PC-9 (cell line): ENCODE measurements at regions not wholly inside any gene's neighbourhood (a gene's known extent, or its start where the extent isn't known, plus 50 kb on each side); places are given as distances from the start of the nearest gene placed in this dataset.

Source experiments
- BruUV-seq: library from RNA; stranded (reverse); fragments of 400-500 nt; replicated peaks from 2 replicates; lab custom pipeline; 2021; lab: Mats Ljungman, UMichigan
- CTCF ChIA-PET: fragments of 300-600 bp; sonication (Branson Sonifier 250); formaldehyde crosslinking; loops from one replicate; lab custom pipeline; 2022; ENCODE audit warnings: antibody characterized with exemption; lab: Charles Lee
- POLR2A ChIA-PET: fragments of 300-600 bp; sonication (Branson Sonifier 250); formaldehyde crosslinking; loops from one replicate; lab custom pipeline; 2022; ENCODE audit warnings: antibody characterized with exemption; ENCODE audit not compliant: unreplicated experiment; lab: Charles Lee
- DNase-seq, 2 experiments: peaks; one replicate each; pipeline versions ENCODE4 v3.0.0 to v3.0.0-alpha.2; 2015 to 2022; ENCODE audit warnings: mixed read lengths in 1 of 2
- H2AFZ ChIP-seq: fragments of 200-600 bp; sonication (generic); 2 replicates; pipeline ENCODE4 v1.8.1; 2017; ENCODE audit warnings: antibody characterized with exemption
- H3F3A ChIP-seq: fragments of 200-600 bp; sonication (generic); 2 replicates; pipeline ENCODE4 v1.8.1; 2017; ENCODE audit warnings: antibody characterized with exemption, mild to moderate bottlenecking, low read depth; ENCODE audit not compliant: insufficient read depth
- H3K27ac ChIP-seq: fragments of 200-600 bp; sonication (generic); 2 replicates; pipeline ENCODE4 v1.6.1; 2016; ENCODE audit warnings: mixed run types
- H3K27me3 ChIP-seq: fragments of 200-600 bp; sonication (generic); 2 replicates; pipeline ENCODE4 v1.6.1; 2016; ENCODE audit warnings: low read depth, mixed run types; ENCODE audit not compliant: insufficient read depth
- H3K36me3 ChIP-seq: fragments of 200-600 bp; sonication (generic); 2 replicates; pipeline ENCODE4 v1.6.1; 2016; ENCODE audit warnings: low read depth, mixed run types
- H3K4me1 ChIP-seq: fragments of 200-600 bp; sonication (generic); replicated peaks from 2 replicates; pipeline ENCODE4 v1.6.1; 2016; ENCODE audit warnings: mixed run types; ENCODE audit not compliant: insufficient read depth
- H3K4me2 ChIP-seq: fragments of 200-600 bp; sonication (generic); 2 replicates; pipeline ENCODE4 v1.6.1; 2017; ENCODE audit warnings: mixed run types
- H3K4me3 ChIP-seq: fragments of 200-600 bp; sonication (generic); 2 replicates; pipeline ENCODE4 v1.6.1; 2016; ENCODE audit warnings: mixed run types
- H3K79me2 ChIP-seq: fragments of 200-600 bp; sonication (generic); 2 replicates; pipeline ENCODE4 v1.6.1; 2017; ENCODE audit warnings: low read depth, mixed run types
- H3K9me2 ChIP-seq: fragments of 200-600 bp; sonication (generic); 2 replicates; pipeline ENCODE4 v1.8.1; 2017; ENCODE audit warnings: mild to moderate bottlenecking; ENCODE audit not compliant: insufficient read depth
- H3K9me3 ChIP-seq: fragments of 200-600 bp; sonication (generic); 2 replicates; pipeline ENCODE4 v1.8.1; 2016; ENCODE audit warnings: low read depth; ENCODE audit not compliant: insufficient read depth
- H4K20me1 ChIP-seq: fragments of 200-600 bp; sonication (generic); 2 replicates; pipeline ENCODE4 v1.8.1; 2017; ENCODE audit not compliant: insufficient read depth
- EZH2 ChIP-seq: fragments of 200-600 bp; sonication (generic); IDR thresholded peaks from 2 replicates; pipeline ENCODE4 v1.8.0; 2017; ENCODE audit warnings: antibody characterized with exemption, low read depth
- intact Hi-C: fragments of 100-400 bp; cut with micrococcal nuclease; formaldehyde crosslinking; loops from one replicate; pipeline ENCODE4 v1.10.0; 2022; ENCODE audit not compliant: unreplicated experiment
- TF ChIP-seq, protein P1 (sequence below): fragments of 200-600 bp; sonication (generic); conservative IDR thresholded peaks from 2 replicates; pipeline ENCODE4 v1.6.1; 2017; ENCODE audit warnings: mixed run types, antibody characterized with exemption, mild to moderate bottlenecking, moderate library complexity

DNA sequence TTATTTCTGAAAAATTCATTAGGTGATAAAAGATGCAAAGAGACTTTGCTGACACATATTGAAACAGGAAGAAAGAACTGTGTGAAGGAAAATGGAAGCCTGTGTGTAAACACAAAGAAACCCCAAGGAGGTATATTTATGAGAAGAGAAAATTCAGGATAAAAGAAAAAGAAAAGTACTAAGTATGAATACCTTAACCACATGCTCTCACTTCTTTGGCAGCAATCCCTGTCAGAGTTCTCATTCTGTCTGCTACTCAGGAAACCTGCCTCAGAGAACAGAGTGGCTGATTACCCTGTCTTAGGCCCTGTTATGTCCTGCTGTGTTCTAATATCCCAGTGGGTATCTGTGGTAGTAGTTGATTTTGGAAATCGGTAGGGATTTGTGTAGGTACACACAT lies 457.9 kb downstream of the TBC1D32 start:
- Histone ChIP-seq H4K20me1 (no peaks in the 10 kb centered on the region), H3K4me2 (no peak overlapping the region), H3K27me3 (no peaks in the 10 kb centered on the region), H3F3A (no peaks in the 10 kb centered on the region), H2AFZ (no peak overlapping the region), H3K36me3 (no peaks in the 10 kb centered on the region), H3K4me1 (no peaks in the 10 kb centered on the region), H3K4me3 (no peak overlapping the region), H3K79me2 (no peaks in the 10 kb centered on the region), H3K9me3 (no peaks in the 10 kb centered on the region), H3K9me2 (0 out of 2 replicates have a peak, but pooled peaks cover 4% of the 10 kb centered on the region), H3K27ac (no peak overlapping the region)
- DNase-seq, result no peak
- ChIA-PET POLR2A (no interaction called here), CTCF (no interaction called here)
- BruUV-seq, result no TSS peak
- intact Hi-C loops, result no loop called here
- TF ChIP-seq EZH2, result no peak
- TF ChIP-seq, protein P1, sequence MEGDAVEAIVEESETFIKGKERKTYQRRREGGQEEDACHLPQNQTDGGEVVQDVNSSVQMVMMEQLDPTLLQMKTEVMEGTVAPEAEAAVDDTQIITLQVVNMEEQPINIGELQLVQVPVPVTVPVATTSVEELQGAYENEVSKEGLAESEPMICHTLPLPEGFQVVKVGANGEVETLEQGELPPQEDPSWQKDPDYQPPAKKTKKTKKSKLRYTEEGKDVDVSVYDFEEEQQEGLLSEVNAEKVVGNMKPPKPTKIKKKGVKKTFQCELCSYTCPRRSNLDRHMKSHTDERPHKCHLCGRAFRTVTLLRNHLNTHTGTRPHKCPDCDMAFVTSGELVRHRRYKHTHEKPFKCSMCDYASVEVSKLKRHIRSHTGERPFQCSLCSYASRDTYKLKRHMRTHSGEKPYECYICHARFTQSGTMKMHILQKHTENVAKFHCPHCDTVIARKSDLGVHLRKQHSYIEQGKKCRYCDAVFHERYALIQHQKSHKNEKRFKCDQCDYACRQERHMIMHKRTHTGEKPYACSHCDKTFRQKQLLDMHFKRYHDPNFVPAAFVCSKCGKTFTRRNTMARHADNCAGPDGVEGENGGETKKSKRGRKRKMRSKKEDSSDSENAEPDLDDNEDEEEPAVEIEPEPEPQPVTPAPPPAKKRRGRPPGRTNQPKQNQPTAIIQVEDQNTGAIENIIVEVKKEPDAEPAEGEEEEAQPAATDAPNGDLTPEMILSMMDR, result no peak

- CTCF ChIA-PET, result no interaction called here
- Histone ChIP-seq H2AFZ (no peak overlapping the region), H3K27me3 (no peaks in the 10 kb centered on the region), H3K9me3 (no peaks in the 10 kb centered on the region), H3K79me2 (no peaks in the 10 kb centered on the region), H3K27ac (no peak overlapping the region), H3K9me2 (0 out of 2 replicates have a peak, but pooled peaks cover 4% of the 10 kb centered on the region), H4K20me1 (no peaks in the 10 kb centered on the region), H3K36me3 (no peaks in the 10 kb centered on the region), H3F3A (no peaks in the 10 kb centered on the region), H3K4me3 (no peak overlapping the region), H3K4me2 (no peak overlapping the region), H3K4me1 (no peaks in the 10 kb centered on the region)
- POLR2A ChIA-PET, result no interaction called here
- no TSS peak for BruUV-seq
- intact Hi-C loops, result no loop called here
- TF ChIP-seq EZH2, result no peak
- TF ChIP-seq, protein P1, result no peak
- no peak for DNase-seq
Observed at GRCh38 chr6:120875900-120876299, 458.4 kb downstream of the TBC1D32 start.

DNA sequence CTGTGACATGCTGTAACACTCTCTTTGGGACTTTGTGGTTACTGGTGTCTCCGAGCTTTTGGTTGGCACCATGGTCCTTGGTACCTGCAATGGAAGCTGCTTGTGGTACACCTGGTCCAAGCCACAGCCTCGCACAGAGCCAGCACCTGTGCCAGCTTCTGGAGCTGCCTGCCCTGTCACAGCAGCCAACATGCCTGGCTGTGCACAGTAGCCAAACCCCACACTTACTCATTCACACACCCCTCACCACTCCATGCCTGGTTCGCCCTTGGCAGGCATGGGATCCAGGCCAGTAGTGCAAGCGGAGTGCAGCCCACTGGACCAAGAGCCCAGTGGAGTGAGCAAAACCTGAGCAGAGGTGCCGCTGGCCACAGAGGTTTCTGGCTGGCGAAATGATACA lies 459.9 kb downstream of the TBC1D32 start:
- CTCF ChIA-PET, result no interaction called here
- Histone ChIP-seq H3K9me2 (0 out of 2 replicates have a peak, but pooled peaks cover 4% of the 10 kb centered on the region), H3K27ac (no peak overlapping the region), H3K79me2 (no peaks in the 10 kb centered on the region), H3K36me3 (no peaks in the 10 kb centered on the region), H3K9me3 (no peaks in the 10 kb centered on the region), H2AFZ (no peak overlapping the region), H3K4me2 (no peak overlapping the region), H4K20me1 (no peaks in the 10 kb centered on the region), H3K27me3 (no peaks in the 10 kb centered on the region), H3F3A (no peaks in the 10 kb centered on the region), H3K4me3 (no peak overlapping the region), H3K4me1 (no peaks in the 10 kb centered on the region)
- BruUV-seq, result no TSS peak
- POLR2A ChIA-PET, result no interaction called here
- no peak for DNase-seq
- TF ChIP-seq, protein P1, result no peak
- TF ChIP-seq EZH2, result no peak
- intact Hi-C loops, result no loop called here
